ENCODE measurements at regions not wholly inside any gene's neighbourhood (a gene's known extent, or its start where the extent isn't known, plus 50 kb on each side); places are given as distances from the start of the nearest gene placed in this dataset.
"Not testable (repeated sequence)": the region's sequence is repeated elsewhere in the genome, so short reads cannot be mapped to it uniquely, and the experiment has no call there.

DNA sequence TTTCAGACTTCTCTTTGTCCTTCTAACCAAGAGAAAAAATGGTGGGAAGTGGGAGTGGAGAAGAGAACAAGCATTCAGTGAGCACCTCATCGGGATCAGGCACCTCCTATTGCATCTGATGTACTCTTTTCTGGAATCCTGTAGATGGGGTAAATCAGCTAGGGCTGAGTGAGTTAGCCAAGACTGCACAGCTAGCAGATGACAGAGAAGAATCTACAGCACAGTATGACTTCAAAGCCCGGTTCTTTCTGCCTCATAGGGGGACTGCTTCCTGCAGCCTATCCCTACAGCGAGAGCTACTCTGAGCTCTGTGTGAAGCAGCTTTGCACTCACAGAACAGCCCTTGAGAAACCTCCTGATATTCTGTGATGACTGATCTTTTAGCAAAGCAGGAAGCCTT lies 275.2 kb upstream of the MEIS2 start:
- ATAC-seq (no peak), DNase-seq (no peak)
- no peak overlapping the region for H3K27ac Mint-ChIP-seq
- no peaks in the 10 kb centered on the region for H3K36me3 Mint-ChIP-seq
- POLR2A ChIA-PET = no interaction called here
- no peak overlapping the region for H3K4me3 Mint-ChIP-seq
- H3K4me1 Mint-ChIP-seq = no peaks in the 10 kb centered on the region
- no peaks in the 10 kb centered on the region for H3K27me3 Mint-ChIP-seq
- peaks cover 0 to 29% (median 2%) of the 10 kb centered on the region in 9 donors for H3K9me3 Mint-ChIP-seq

GRCh38 chr15:37377428-37377827 lies 277.1 kb upstream of the MEIS2 start:
- H3K4me1 Mint-ChIP-seq = no peaks in the 10 kb centered on the region
- no peak overlapping the region for H3K27ac Mint-ChIP-seq
- peaks cover 0 to 33% (median 6%) of the 10 kb centered on the region in 9 donors for H3K9me3 Mint-ChIP-seq
- H3K4me3 Mint-ChIP-seq = no peak overlapping the region
- ATAC-seq = no peak
- H3K27me3 Mint-ChIP-seq = no peaks in the 10 kb centered on the region
- no peak for DNase-seq
- POLR2A ChIA-PET = no interaction called here
- no peaks in the 10 kb centered on the region for H3K36me3 Mint-ChIP-seq

DNA sequence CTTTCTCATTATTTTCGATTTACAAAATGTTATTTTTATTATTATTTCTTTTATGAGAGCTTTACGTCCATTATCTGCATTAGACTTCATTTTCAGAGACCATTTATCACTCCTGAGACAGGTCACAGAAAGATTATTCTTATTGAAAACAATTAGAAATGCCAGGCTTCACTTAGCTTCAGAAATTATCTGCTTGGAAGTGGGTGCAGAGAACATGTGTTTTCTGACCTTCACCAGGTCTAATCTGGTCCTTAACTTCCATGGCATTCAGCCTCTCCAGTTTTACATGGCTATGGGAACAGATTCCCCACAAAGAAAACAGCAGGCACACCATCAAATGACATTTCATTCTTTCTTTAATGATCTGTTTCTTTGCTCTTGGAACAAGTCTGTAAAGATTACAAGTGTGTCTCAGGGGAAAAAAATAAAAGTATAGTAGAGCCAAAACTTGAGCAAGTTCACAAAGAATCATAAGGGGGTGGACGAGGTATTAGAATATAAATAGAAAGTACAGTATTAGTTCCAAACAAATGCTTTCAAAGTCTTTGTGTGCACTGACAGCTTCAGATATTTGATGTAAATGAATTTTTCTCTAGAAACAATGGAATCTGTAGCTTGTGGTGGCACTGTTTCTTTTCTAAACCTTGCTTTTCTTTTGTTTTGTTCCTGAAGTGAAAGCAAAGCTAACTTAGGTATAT lies 294.2 kb upstream of the MEIS2 start:
- no peak for ATAC-seq
- Mint-ChIP-seq H3K4me1 (peaks cover 0 to 1% (median 0%) of the 10 kb centered on the region in 4 donors), H3K27ac (no peak overlapping the region), H3K9me3 (peaks cover 0 to 39% (median 14%) of the 10 kb centered on the region in 9 donors), H3K27me3 (peaks cover 0 to 4% (median 0%) of the 10 kb centered on the region in 5 donors), H3K36me3 (peaks cover 0 to 6% (median 0%) of the 10 kb centered on the region in 3 donors), H3K4me3 (no peak overlapping the region)
- no peak for DNase-seq
- POLR2A ChIA-PET = no interaction called here

GRCh38 chr15:37395100-37395468 lies 294.7 kb upstream of the MEIS2 start:
- no peak for ATAC-seq
- POLR2A ChIA-PET = no interaction called here
- no peak for DNase-seq
- Mint-ChIP-seq H3K4me1 (peaks cover 0 to 1% (median 0%) of the 10 kb centered on the region in 4 donors), H3K4me3 (no peak overlapping the region), H3K36me3 (peaks cover 0 to 3% (median 0%) of the 10 kb centered on the region in 3 donors), H3K27ac (peak overlapping the region in 1 of 10 donors; percentile 11), H3K27me3 (peaks cover 0 to 4% (median 0%) of the 10 kb centered on the region in 5 donors), H3K9me3 (peaks cover 0 to 35% (median 12%) of the 10 kb centered on the region in 9 donors)

DNA sequence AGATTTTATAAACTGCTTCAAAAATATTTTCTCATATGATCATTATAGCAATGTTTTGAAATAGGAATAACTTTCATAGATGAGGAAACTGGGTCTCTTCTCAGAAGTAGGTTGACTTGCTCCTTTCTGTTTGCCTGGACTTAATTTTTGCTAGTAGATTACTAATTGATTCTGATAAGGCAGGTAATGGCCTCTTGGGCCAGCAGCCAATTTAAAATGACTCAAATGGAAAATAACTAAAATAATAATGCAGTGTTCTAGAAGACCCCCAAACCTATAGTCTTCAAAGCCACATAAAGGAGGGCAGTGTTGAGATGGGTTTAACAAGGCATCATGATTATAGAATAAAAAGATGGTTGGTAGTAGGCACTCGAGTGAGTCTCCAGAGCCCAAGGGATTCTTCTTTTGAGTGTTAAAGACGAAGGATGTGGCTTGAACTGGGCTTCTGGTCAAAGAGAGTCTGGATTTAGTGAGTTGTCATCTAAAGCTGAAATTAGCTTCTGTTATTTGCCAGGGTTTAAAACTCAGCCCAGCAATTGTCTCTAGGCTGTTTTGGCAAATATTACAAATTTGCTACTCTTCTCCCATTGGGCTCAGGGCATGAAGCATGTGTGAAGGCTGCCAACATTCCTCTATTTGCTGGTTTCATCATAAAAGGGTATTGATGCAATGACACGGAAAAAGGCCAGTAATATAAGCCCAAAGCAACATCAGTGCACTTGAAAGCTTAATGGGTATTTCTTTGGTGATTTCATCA lies 297.1 kb upstream of the MEIS2 start:
- Mint-ChIP-seq H3K4me1 (peaks cover 0 to 1% (median 0%) of the 10 kb centered on the region in 4 donors), H3K9me3 (peaks cover 0 to 28% (median 2%) of the 10 kb centered on the region in 9 donors), H3K4me3 (no peak overlapping the region), H3K36me3 (no peaks in the 10 kb centered on the region), H3K27ac (no peak overlapping the region), H3K27me3 (peaks cover 0 to 4% (median 0%) of the 10 kb centered on the region in 5 donors)
- POLR2A ChIA-PET = no interaction called here
- no peak for ATAC-seq
- DNase-seq = no peak

DNA sequence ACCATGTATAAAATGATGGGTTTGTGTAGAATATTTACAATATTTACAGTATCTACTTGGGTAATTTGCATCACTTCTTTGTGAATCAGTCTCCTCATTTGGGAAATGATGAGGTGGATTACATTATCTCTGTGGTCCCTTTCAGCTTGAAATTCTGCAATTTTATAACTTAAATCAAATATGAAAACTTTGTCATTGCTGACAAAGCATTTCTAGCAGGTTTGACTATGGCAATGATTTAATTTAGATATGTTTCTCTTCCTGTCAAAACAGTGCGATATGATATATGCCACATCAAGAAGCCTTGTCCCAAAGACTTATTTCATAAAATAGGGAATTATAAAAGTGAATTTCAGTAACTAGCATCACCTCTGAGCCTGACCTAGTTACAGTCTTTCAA lies 315.8 kb upstream of the MEIS2 start:
- POLR2A ChIA-PET = no interaction called here
- no peaks in the 10 kb centered on the region for H3K36me3 Mint-ChIP-seq
- no peaks in the 10 kb centered on the region for H3K27me3 Mint-ChIP-seq
- DNase-seq = no peak
- H3K9me3 Mint-ChIP-seq = peaks cover 0 to 16% (median 6%) of the 10 kb centered on the region in 9 donors
- no peak overlapping the region for H3K27ac Mint-ChIP-seq
- H3K4me3 Mint-ChIP-seq = no peak overlapping the region
- no peak for ATAC-seq
- H3K4me1 Mint-ChIP-seq = no peaks in the 10 kb centered on the region

GRCh38 chr15:37425541-37425940 lies 325.2 kb upstream of the MEIS2 start:
- no peak overlapping the region for H3K4me3 Mint-ChIP-seq
- peaks cover 0 to 6% (median 0%) of the 10 kb centered on the region in 9 donors for H3K9me3 Mint-ChIP-seq
- H3K27ac Mint-ChIP-seq = no peak overlapping the region
- no peaks in the 10 kb centered on the region for H3K4me1 Mint-ChIP-seq
- peaks cover 0 to 3% (median 1%) of the 10 kb centered on the region in 5 donors for H3K27me3 Mint-ChIP-seq
- POLR2A ChIA-PET = no interaction called here
- ATAC-seq (no peak), DNase-seq (no peak)
- no peaks in the 10 kb centered on the region for H3K36me3 Mint-ChIP-seq

DNA sequence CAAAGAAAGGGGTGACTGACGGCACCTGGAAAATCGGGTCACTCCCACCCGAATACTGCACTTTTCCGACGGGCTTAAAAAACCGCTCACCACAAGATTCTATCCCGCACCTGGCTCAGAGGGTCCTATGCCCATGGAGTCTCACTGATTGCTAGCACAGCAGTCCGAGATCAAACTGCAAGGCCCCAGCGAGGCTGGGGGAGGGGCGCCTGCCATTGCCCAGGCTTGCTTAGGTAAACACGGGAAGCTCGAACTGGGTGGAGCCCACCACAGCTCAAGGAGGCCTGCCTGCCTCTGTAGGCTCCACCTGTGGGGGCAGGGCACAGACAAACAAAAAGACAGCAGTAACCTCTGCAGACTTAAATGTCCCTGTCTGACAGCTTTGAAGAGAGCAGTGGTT lies 327.0 kb upstream of the MEIS2 start:
- ATAC-seq, H3K27me3 Mint-ChIP-seq, H3K27ac Mint-ChIP-seq, POLR2A ChIA-PET, H3K4me3 Mint-ChIP-seq, H3K36me3 Mint-ChIP-seq, H3K4me1 Mint-ChIP-seq, DNase-seq, H3K9me3 Mint-ChIP-seq: not testable (repeated sequence)

DNA sequence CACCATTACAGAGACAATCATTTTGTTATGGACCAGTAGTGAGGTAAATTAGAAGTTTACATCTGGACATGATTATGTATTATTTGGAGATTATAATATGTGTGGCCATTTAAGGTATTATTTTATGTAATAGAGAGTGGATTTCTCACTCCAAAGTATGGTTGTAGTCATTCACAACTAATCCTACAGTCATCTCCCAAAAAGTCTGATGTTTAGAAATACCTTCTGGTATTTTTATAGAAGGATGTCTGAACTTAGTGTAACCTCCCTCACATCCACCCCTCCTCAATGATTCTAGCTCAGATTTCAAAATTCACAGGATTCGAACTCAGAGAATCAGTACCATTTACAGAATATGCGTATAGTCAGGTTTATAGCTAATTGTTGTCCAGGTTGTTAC lies 346.6 kb upstream of the MEIS2 start:
- no peaks in the 10 kb centered on the region for H3K4me1 Mint-ChIP-seq
- H3K9me3 Mint-ChIP-seq = peaks cover 2 to 6% (median 3%) of the 10 kb centered on the region in 9 donors
- peaks cover 0 to 2% (median 0%) of the 10 kb centered on the region in 3 donors for H3K36me3 Mint-ChIP-seq
- H3K27me3 Mint-ChIP-seq = no peaks in the 10 kb centered on the region
- H3K4me3 Mint-ChIP-seq = no peak overlapping the region
- DNase-seq = no peak
- no peak for ATAC-seq
- H3K27ac Mint-ChIP-seq = no peak overlapping the region
- POLR2A ChIA-PET = no interaction called here

DNA sequence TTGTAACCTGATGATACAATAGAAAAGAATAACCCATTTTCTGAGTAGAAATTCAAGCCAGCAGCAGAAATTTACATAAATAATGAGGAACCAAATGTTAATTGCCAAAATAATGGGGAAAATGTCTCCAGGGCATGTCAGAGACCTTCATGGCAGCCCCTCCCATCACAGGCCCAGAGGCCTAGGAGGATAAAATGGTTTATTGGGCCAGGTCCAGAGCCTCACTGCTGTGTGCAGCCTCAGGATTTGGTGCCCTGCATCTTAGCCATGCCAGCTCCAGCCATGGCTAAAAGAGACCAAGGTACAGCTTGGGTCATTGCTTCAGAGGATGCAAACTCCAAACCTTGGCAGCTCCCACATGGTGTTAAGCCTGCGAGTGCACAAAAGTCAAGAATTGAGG lies 352.1 kb upstream of the MEIS2 start:
- peaks cover 0 to 7% (median 0%) of the 10 kb centered on the region in 3 donors for H3K36me3 Mint-ChIP-seq
- H3K9me3 Mint-ChIP-seq = peaks cover 5 to 28% (median 13%) of the 10 kb centered on the region in 9 donors
- DNase-seq (no peak), ATAC-seq (no peak)
- H3K4me3 Mint-ChIP-seq = no peak overlapping the region
- POLR2A ChIA-PET = no interaction called here
- H3K27me3 Mint-ChIP-seq = no peaks in the 10 kb centered on the region
- no peaks in the 10 kb centered on the region for H3K4me1 Mint-ChIP-seq
- no peak overlapping the region for H3K27ac Mint-ChIP-seq

GRCh38 chr15:37480482-37480881 lies 380.1 kb upstream of the MEIS2 start:
- no peaks in the 10 kb centered on the region for H3K4me1 Mint-ChIP-seq
- H3K27ac Mint-ChIP-seq = no peak overlapping the region
- POLR2A ChIA-PET = no interaction called here
- peaks cover 0 to 15% (median 7%) of the 10 kb centered on the region in 9 donors for H3K9me3 Mint-ChIP-seq
- no peaks in the 10 kb centered on the region for H3K36me3 Mint-ChIP-seq
- peaks cover 0 to 7% (median 0%) of the 10 kb centered on the region in 5 donors for H3K27me3 Mint-ChIP-seq
- ATAC-seq (no peak), DNase-seq (no peak)
- H3K4me3 Mint-ChIP-seq = no peak overlapping the region

- POLR2A ChIA-PET = no interaction called here
- Mint-ChIP-seq H3K9me3 (peaks cover 0 to 19% (median 7%) of the 10 kb centered on the region in 9 donors), H3K4me3 (no peak overlapping the region), H3K4me1 (no peaks in the 10 kb centered on the region), H3K36me3 (no peaks in the 10 kb centered on the region), H3K27me3 (peaks cover 0 to 7% (median 0%) of the 10 kb centered on the region in 5 donors), H3K27ac (no peak overlapping the region)
- DNase-seq = no peak
- ATAC-seq = no peak
Measured at GRCh38 chr15:37481126-37481525, 380.8 kb upstream of the MEIS2 start.

- no peak for ATAC-seq
- Mint-ChIP-seq H3K36me3 (no peaks in the 10 kb centered on the region), H3K27ac (no peak overlapping the region), H3K4me3 (no peak overlapping the region), H3K27me3 (peaks cover 0 to 7% (median 0%) of the 10 kb centered on the region in 5 donors), H3K9me3 (peaks cover 0 to 14% (median 7%) of the 10 kb centered on the region in 9 donors), H3K4me1 (no peaks in the 10 kb centered on the region)
- POLR2A ChIA-PET = no interaction called here
- DNase-seq = no peak
Measured at GRCh38 chr15:37483779-37484178, 383.4 kb upstream of the MEIS2 start.

All from naive thymus-derived CD8-positive, alpha-beta T cell (primary cell).